HL-60 (cell line): ENCODE measurements at regions not wholly inside any gene's neighbourhood (a gene's known extent, or its start where the extent isn't known, plus 50 kb on each side); places are given as distances from the start of the nearest gene placed in this dataset.

Source experiments
- CTCF ChIP-seq: IDR thresholded peaks from one replicate; pipeline ENCODE4 v1.5.1; 2011; ENCODE audit warnings: low read length, control low read depth, inconsistent platforms; ENCODE audit not compliant: insufficient read depth
- SPI1 ChIP-seq: IDR thresholded peaks from 2 replicates; pipeline ENCODE4 v1.6.1; 2012; ENCODE audit warnings: low read depth, mild to moderate bottlenecking, borderline replicate concordance

GRCh38 chr6:40759838-40760237, 172.7 kb upstream of the LRFN2 start:
- no peak for TF ChIP-seq CTCF
- TF ChIP-seq SPI1, result no peak
